SU-DHL-6 (cell line): ENCODE measurements at regions not wholly inside any gene's neighbourhood (a gene's known extent, or its start where the extent isn't known, plus 50 kb on each side); places are given as distances from the start of the nearest gene placed in this dataset.

Experiments used
- CTCF ChIP-seq: fragments of 200-600 bp; sonication (generic); IDR thresholded peaks from one replicate; pipeline ENCODE4 v1.5.1; 2017; ENCODE audit warnings: antibody characterized with exemption, mild to moderate bottlenecking, low read length, moderate library complexity; ENCODE audit not compliant: insufficient read depth, poor library complexity, severe bottlenecking
- EZH2phosphoT487 ChIP-seq: fragments of 200-600 bp; sonication (generic), shearing (Covaris generic); conservative IDR thresholded peaks from 2 replicates; pipeline ENCODE4 v1.6.1; 2018; ENCODE audit warnings: mild to moderate bottlenecking, antibody characterized with exemption, low read length, moderate library complexity, mixed read lengths

- TF ChIP-seq CTCF: no peak
- TF ChIP-seq EZH2phosphoT487: no peak
Measured at GRCh38 chr2:190794377-190794776, 86.2 kb upstream of the GLS start.
